MM.1S (cell line): ENCODE measurements at regions not wholly inside any gene's neighbourhood (a gene's known extent, or its start where the extent isn't known, plus 50 kb on each side); places are given as distances from the start of the nearest gene placed in this dataset.

ENCODE experiments used
- DNase-seq: peaks from one replicate; pipeline ENCODE4 v3.0.0-alpha.2; 2015
- H2AFZ ChIP-seq: fragments of 300-600 bp; sonication (generic); 2 replicates; pipeline ENCODE4 v1.6.0; 2016; ENCODE audit warnings: antibody characterized with exemption, low read length
- H3F3A ChIP-seq: fragments of 300-600 bp; sonication (generic); 2 replicates; pipeline ENCODE4 v1.6.1; 2016; ENCODE audit warnings: mild to moderate bottlenecking, antibody characterized with exemption, low read length, moderate library complexity, mixed read lengths; ENCODE audit not compliant: insufficient read depth
- H3K27ac ChIP-seq: fragments of 300-600 bp; sonication (generic); 2 replicates; pipeline ENCODE4 v1.5.1; 2016; ENCODE audit warnings: mild to moderate bottlenecking, low read length
- H3K27me3 ChIP-seq: fragments of 300-600 bp; sonication (generic); replicated peaks from 2 replicates; pipeline ENCODE4 v1.6.0; 2016; ENCODE audit warnings: low read length; ENCODE audit not compliant: insufficient read depth
- H3K36me3 ChIP-seq: fragments of 300-600 bp; sonication (generic); replicated peaks from 2 replicates; pipeline ENCODE4 v1.6.1; 2016; ENCODE audit warnings: mild to moderate bottlenecking, low read length, mixed read lengths; ENCODE audit not compliant: insufficient read depth
- H3K4me1 ChIP-seq: fragments of 300-600 bp; sonication (generic); 2 replicates; pipeline ENCODE4 v1.6.1; 2016; ENCODE audit warnings: low read length, mixed read lengths
- H3K4me2 ChIP-seq: fragments of 300-600 bp; sonication (generic); 2 replicates; pipeline ENCODE4 v1.6.0; 2016; ENCODE audit warnings: low read depth, low read length
- H3K4me3 ChIP-seq: fragments of 300-600 bp; sonication (generic); 2 replicates; pipeline ENCODE4 v1.5.1; 2016; ENCODE audit warnings: low read length, mixed read lengths
- H3K79me2 ChIP-seq: fragments of 300-600 bp; sonication (generic); 2 replicates; pipeline ENCODE4 v1.6.1; 2016; ENCODE audit warnings: mixed run types, low read length, mixed read lengths
- H3K9ac ChIP-seq: fragments of 300-600 bp; sonication (generic); 2 replicates; pipeline ENCODE4 v1.6.1; 2016; ENCODE audit warnings: low read length, mixed read lengths
- H3K9me2 ChIP-seq: fragments of 300-600 bp; sonication (generic); replicated peaks from 2 replicates; pipeline ENCODE4 v1.6.1; 2016; ENCODE audit warnings: mild to moderate bottlenecking, low read length, mixed read lengths; ENCODE audit not compliant: insufficient read depth
- H3K9me3 ChIP-seq: fragments of 300-600 bp; sonication (generic); replicated peaks from 2 replicates; pipeline ENCODE4 v1.6.1; 2016; ENCODE audit warnings: mild to moderate bottlenecking, low read length, mixed read lengths; ENCODE audit not compliant: insufficient read depth
- H4K20me1 ChIP-seq: fragments of 300-600 bp; sonication (generic); 2 replicates; pipeline ENCODE4 v1.6.1; 2016; ENCODE audit warnings: mild to moderate bottlenecking, low read length, moderate library complexity, mixed read lengths; ENCODE audit not compliant: insufficient read depth
- CTCF ChIP-seq: fragments of 300-600 bp; sonication (generic); IDR thresholded peaks from 2 replicates; pipeline ENCODE4 v1.5.1; 2016; ENCODE audit warnings: antibody characterized with exemption, low read length, mixed read lengths
- EZH2 ChIP-seq: fragments of 300-600 bp; sonication (generic); optimal IDR thresholded peaks from 2 replicates; pipeline ENCODE3; 2017; ENCODE audit warnings: low read depth, mild to moderate bottlenecking, antibody characterized with exemption, low read length, mixed read lengths
- EZH2phosphoT487 ChIP-seq: fragments of 300-600 bp; sonication (generic); IDR thresholded peaks from 2 replicates; pipeline ENCODE4 v1.6.1; 2018; ENCODE audit warnings: antibody characterized with exemption, low read length

GRCh38 chr14:22381766-22382165, 207.3 kb downstream of the DAD1 start:
- Histone ChIP-seq H3K27ac (no peak overlapping the region), H3F3A (no peaks in the 10 kb centered on the region), H2AFZ (no peak overlapping the region), H3K36me3 (no peaks in the 10 kb centered on the region), H3K27me3 (no peaks in the 10 kb centered on the region), H4K20me1 (no peaks in the 10 kb centered on the region), H3K9me3 (no peaks in the 10 kb centered on the region), H3K9ac (no peak overlapping the region), H3K4me2 (no peak overlapping the region), H3K9me2 (no peaks in the 10 kb centered on the region), H3K4me1 (no peaks in the 10 kb centered on the region), H3K79me2 (no peaks in the 10 kb centered on the region), H3K4me3 (no peak overlapping the region)
- no peak for TF ChIP-seq EZH2phosphoT487
- no peak for TF ChIP-seq CTCF
- TF ChIP-seq EZH2, result no peak
- no peak for DNase-seq

- H3F3A ChIP-seq, result no peaks in the 10 kb centered on the region
- H3K27me3 ChIP-seq, result no peaks in the 10 kb centered on the region
- no peak overlapping the region for H3K9ac ChIP-seq
- no peaks in the 10 kb centered on the region for H3K9me3 ChIP-seq
- no peaks in the 10 kb centered on the region for H3K36me3 ChIP-seq
- no peak overlapping the region for H2AFZ ChIP-seq
- H3K79me2 ChIP-seq, result no peaks in the 10 kb centered on the region
- no peak overlapping the region for H3K4me2 ChIP-seq
- no peaks in the 10 kb centered on the region for H3K9me2 ChIP-seq
- no peak overlapping the region for H3K4me3 ChIP-seq
- TF ChIP-seq EZH2, result no peak
- no peak for TF ChIP-seq EZH2phosphoT487
- no peak for TF ChIP-seq CTCF
- H3K4me1 ChIP-seq, result no peaks in the 10 kb centered on the region
- no peak overlapping the region for H3K27ac ChIP-seq
- no peaks in the 10 kb centered on the region for H4K20me1 ChIP-seq
- DNase-seq, result no peak
Measured at GRCh38 chr14:22381408-22381760, 207.6 kb downstream of the DAD1 start.

GRCh38 chr14:22380571-22381407, 208.2 kb downstream of the DAD1 start:
- H3F3A ChIP-seq, result no peaks in the 10 kb centered on the region
- no peaks in the 10 kb centered on the region for H4K20me1 ChIP-seq
- H3K79me2 ChIP-seq, result no peaks in the 10 kb centered on the region
- DNase-seq, result no peak
- H3K36me3 ChIP-seq, result no peaks in the 10 kb centered on the region
- no peak overlapping the region for H3K4me3 ChIP-seq
- no peaks in the 10 kb centered on the region for H3K9me3 ChIP-seq
- no peak overlapping the region for H3K9ac ChIP-seq
- no peak overlapping the region for H2AFZ ChIP-seq
- H3K4me1 ChIP-seq, result no peaks in the 10 kb centered on the region
- H3K27me3 ChIP-seq, result no peaks in the 10 kb centered on the region
- TF ChIP-seq EZH2, result no peak
- TF ChIP-seq CTCF, result no peak
- no peak for TF ChIP-seq EZH2phosphoT487
- H3K9me2 ChIP-seq, result no peaks in the 10 kb centered on the region
- no peak overlapping the region for H3K27ac ChIP-seq
- no peak overlapping the region for H3K4me2 ChIP-seq
